Ovary (tissue), 7 donors: ENCODE measurements at regions not wholly inside any gene's neighbourhood (a gene's known extent, or its start where the extent isn't known, plus 50 kb on each side); places are given as distances from the start of the nearest gene placed in this dataset.

Source experiments
- DNase-seq, 5 donors: peaks; one replicate each; pipeline ENCODE4 v3.0.0-alpha.2; 2019 to 2020
- H3K27ac ChIP-seq, 2 donors: fragments of 200-600 bp; one replicate each; pipeline versions ENCODE4 v1.5.1 to v1.8.0; 2019 to 2022
- H3K27me3 ChIP-seq: fragments of 200-600 bp; one replicate; pipeline ENCODE4 v1.8.0; 2022
- H3K36me3 ChIP-seq: fragments of 200-600 bp; sonication (generic); one replicate; pipeline ENCODE4 v1.5.1; 2019
- H3K4me1 ChIP-seq: one replicate; pipeline ENCODE4 v1.8.1; 2013; ENCODE audit warnings: mild to moderate bottlenecking, moderate library complexity; ENCODE audit not compliant: insufficient read depth
- H3K4me3 ChIP-seq: fragments of 200-600 bp; sonication (generic); one replicate; pipeline ENCODE4 v1.5.1; 2017
- H3K9me3 ChIP-seq, 2 donors: fragments of 200-600 bp in 1 of 2; sonication (generic) in 1 of 2; one replicate each; pipeline versions ENCODE4 v1.5.1 to v1.8.1; 2013 to 2019; ENCODE audit warnings: mild to moderate bottlenecking in 1 of 2, moderate library complexity in 1 of 2
- EP300 ChIP-seq: sonication (generic); formaldehyde crosslinking; IDR thresholded peaks from one replicate; pipeline ENCODE4 v1.6.1; 2017; ENCODE audit warnings: antibody characterized with exemption
- POLR2A ChIP-seq: fragments of 450-650 bp; IDR thresholded peaks from one replicate; pipeline ENCODE4 v1.6.1; 2017; ENCODE audit warnings: antibody characterized with exemption, mild to moderate bottlenecking, moderate library complexity
- WGBS, 3 donors: extraction: QIAGEN DNeasy Blood & Tissue Kit in 1 of 3; methylation state at CpG; one replicate each; pipeline versions ENCODE4 v1.1.5 to v1.1.7; 2013 to 2017; 5-methylcytosine and 5-hydroxymethylcytosine counted together
- intact Hi-C, 4 donors: fragments of 100-400 bp; cut with DNase I; formaldehyde crosslinking; loops; one replicate each; pipeline versions ENCODE4 v1.11.0 to v1.15.1; 2022 to 2023
- TF ChIP-seq, protein P1 (sequence below), 3 donors: fragments of 450-650 bp in 2 of 3; fragments of 200-600 bp in 1 of 3; IDR thresholded peaks; one replicate each; pipeline versions ENCODE4 v1.5.1 to v1.8.0; 2016 to 2022; ENCODE audit warnings: antibody characterized with exemption in 3 of 3, mild to moderate bottlenecking in 1 of 3
- donor health status: DM: no; HTN: no; CAD: no; lungs with moderate emphysema.
- donor health status: DM: no; HTN: no; CAD: no.
- donor health status: Bipolar disorder and iron deficiency.
- donor health status: DM: no; HTN: no; CAD: no.
- donor health status: DM: yes; HTN: yes; CAD: no.

DNA sequence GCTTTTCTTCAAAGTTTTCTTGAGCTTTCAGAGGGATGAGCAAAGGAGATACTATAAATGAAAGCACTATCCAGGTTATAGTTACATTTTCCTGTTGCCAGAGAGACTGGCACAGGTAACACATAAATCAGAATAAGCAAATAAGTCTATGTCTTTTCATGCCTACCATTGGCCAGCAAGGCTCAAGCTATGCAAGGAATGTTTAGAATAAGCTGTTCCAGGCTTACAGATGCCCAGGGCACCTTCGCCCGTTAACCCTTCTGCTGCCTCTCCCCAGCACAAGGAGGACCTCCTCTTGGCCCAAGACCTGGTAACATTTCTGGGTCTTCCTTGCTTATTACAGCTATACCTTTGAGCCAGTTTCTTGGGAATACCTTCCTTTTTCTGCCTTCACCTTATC, 233.7 kb upstream of the MEIS1 start:
- DNase-seq: no peak
- H3K4me1 ChIP-seq: no peaks in the 10 kb centered on the region
- no peaks in the 10 kb centered on the region for H3K9me3 ChIP-seq
- H3K27ac ChIP-seq: no peak overlapping the region
- no peak overlapping the region for H3K4me3 ChIP-seq
- TF ChIP-seq POLR2A: no peak
- no peak for TF ChIP-seq EP300
- TF ChIP-seq, protein P1, sequence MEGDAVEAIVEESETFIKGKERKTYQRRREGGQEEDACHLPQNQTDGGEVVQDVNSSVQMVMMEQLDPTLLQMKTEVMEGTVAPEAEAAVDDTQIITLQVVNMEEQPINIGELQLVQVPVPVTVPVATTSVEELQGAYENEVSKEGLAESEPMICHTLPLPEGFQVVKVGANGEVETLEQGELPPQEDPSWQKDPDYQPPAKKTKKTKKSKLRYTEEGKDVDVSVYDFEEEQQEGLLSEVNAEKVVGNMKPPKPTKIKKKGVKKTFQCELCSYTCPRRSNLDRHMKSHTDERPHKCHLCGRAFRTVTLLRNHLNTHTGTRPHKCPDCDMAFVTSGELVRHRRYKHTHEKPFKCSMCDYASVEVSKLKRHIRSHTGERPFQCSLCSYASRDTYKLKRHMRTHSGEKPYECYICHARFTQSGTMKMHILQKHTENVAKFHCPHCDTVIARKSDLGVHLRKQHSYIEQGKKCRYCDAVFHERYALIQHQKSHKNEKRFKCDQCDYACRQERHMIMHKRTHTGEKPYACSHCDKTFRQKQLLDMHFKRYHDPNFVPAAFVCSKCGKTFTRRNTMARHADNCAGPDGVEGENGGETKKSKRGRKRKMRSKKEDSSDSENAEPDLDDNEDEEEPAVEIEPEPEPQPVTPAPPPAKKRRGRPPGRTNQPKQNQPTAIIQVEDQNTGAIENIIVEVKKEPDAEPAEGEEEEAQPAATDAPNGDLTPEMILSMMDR (IDR thresholded peaks at IDR 0.05): no peak
- no peaks in the 10 kb centered on the region for H3K27me3 ChIP-seq
- intact Hi-C loops: no loop called here
- H3K36me3 ChIP-seq: no peaks in the 10 kb centered on the region
- 62 to 82% (median 75%) methylated on average over 2 of the region's 2 CpGs for WGBS, 3 donors

DNA sequence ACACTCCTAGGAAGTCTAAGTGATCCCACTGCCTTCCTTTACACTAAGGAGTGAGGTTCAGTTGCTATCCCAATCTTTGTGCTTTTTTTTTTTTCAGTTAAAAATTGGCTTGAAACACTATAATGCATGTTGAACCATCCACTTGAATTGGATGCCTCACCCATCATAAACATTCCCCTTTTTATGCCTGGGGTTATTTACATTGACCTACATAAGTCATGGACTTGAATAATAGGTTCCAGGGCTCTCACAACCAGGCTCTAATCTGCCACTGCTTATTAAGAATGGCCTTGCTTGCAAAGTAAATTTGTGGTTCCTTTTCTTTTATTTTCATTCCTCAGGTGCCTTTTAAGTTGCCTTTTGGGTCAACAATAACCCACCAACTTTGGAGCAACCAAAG, 236.1 kb upstream of the MEIS1 start:
- Histone ChIP-seq H3K9me3 (no peaks in the 10 kb centered on the region), H3K27me3 (no peaks in the 10 kb centered on the region), H3K4me1 (no peaks in the 10 kb centered on the region), H3K36me3 (no peaks in the 10 kb centered on the region), H3K4me3 (no peak overlapping the region), H3K27ac (no peak overlapping the region)
- intact Hi-C loops: no loop called here
- no peak for DNase-seq
- TF ChIP-seq, protein P1 (IDR thresholded peaks at IDR 0.05): no peak
- no peak for TF ChIP-seq EP300
- TF ChIP-seq POLR2A: no peak

- no peaks in the 10 kb centered on the region for H3K27me3 ChIP-seq
- intact Hi-C loops: no loop called here
- WGBS, 3 donors: 79 to 85% (median 80%) methylated on average over 2 of the region's 2 CpGs
Measured at GRCh38 chr2:66192888-66193287, 242.0 kb upstream of the MEIS1 start.

DNA sequence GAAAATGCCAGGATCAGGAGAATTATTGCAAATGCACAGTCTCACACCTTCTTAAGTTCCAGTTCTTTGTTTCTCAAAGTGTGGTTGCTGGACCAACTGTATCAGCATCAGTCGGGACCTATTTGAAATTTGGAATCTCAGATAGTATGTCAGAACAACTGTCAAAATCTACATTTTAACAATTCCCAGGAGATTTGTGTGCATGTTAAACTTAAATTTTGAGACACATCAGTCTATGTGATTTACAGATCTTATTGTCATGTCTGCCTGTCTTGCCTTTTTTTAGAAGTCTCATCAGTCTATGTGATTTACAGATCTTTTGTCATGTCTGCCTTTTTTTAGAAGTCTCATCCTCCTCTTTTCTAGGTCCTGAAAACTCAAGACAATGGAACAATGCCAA, 243.6 kb upstream of the MEIS1 start:
- WGBS, 3 donors: 59 to 83% (median 66%) methylated on average over 1 of the region's 1 CpG
- TF ChIP-seq, protein P1 (IDR thresholded peaks at IDR 0.05): no peak
- no peak for TF ChIP-seq EP300
- no peak for TF ChIP-seq POLR2A
- H3K4me1 ChIP-seq: no peaks in the 10 kb centered on the region
- DNase-seq: no peak
- H3K36me3 ChIP-seq: no peaks in the 10 kb centered on the region
- H3K27ac ChIP-seq: no peak overlapping the region
- no peaks in the 10 kb centered on the region for H3K9me3 ChIP-seq
- intact Hi-C loops: no loop called here
- no peaks in the 10 kb centered on the region for H3K27me3 ChIP-seq
- no peak overlapping the region for H3K4me3 ChIP-seq

More at GRCh38 chr2:66192888-66193287, 242.0 kb upstream of the MEIS1 start:
- no peak overlapping the region for H3K4me3 ChIP-seq
- no peaks in the 10 kb centered on the region for H3K36me3 ChIP-seq
- TF ChIP-seq POLR2A: no peak
- TF ChIP-seq, protein P1 (IDR thresholded peaks at IDR 0.05): no peak
- TF ChIP-seq EP300: no peak
- DNase-seq: no peak
- H3K27ac ChIP-seq: no peak overlapping the region
- no peaks in the 10 kb centered on the region for H3K9me3 ChIP-seq
- H3K4me1 ChIP-seq: no peaks in the 10 kb centered on the region

- Histone ChIP-seq H3K4me3 (no peak overlapping the region), H3K36me3 (no peaks in the 10 kb centered on the region), H3K27ac (no peak overlapping the region), H3K9me3 (no peaks in the 10 kb centered on the region), H3K4me1 (no peaks in the 10 kb centered on the region), H3K27me3 (no peaks in the 10 kb centered on the region)
- intact Hi-C loops: no loop called here
- no peak for DNase-seq
- no peak for TF ChIP-seq EP300
- no peak for TF ChIP-seq POLR2A
- TF ChIP-seq, protein P1 (IDR thresholded peaks at IDR 0.05): no peak
Measured at GRCh38 chr2:66189553-66189952, 245.4 kb upstream of the MEIS1 start.
